ENCODE measurements at regions not wholly inside any gene's neighbourhood (a gene's known extent, or its start where the extent isn't known, plus 50 kb on each side); places are given as distances from the start of the nearest gene placed in this dataset.

DNA sequence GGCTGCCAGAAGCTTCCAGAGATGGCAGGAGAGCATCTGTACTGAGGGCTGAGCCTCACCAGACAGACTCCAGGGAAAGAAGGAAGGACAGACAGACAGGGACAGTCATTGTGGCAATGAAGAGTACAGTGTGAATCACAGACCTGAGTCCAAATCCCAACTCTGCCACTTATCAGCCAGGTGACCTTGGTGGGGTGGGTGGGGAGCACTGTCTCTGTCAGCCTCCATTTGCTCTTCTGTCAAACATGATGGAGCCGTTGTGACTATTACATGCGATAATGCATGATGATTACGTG is 85.9 kb upstream of the FSTL4 start:
- no peak for DNase-seq (ENCODE audit: low read depth)
- in situ Hi-C loops (cut with HindIII; ENCODE audit: low pct_unique_long_range_greater_than_20kb, low sequenced_read_pairs): no loop called here

DNA sequence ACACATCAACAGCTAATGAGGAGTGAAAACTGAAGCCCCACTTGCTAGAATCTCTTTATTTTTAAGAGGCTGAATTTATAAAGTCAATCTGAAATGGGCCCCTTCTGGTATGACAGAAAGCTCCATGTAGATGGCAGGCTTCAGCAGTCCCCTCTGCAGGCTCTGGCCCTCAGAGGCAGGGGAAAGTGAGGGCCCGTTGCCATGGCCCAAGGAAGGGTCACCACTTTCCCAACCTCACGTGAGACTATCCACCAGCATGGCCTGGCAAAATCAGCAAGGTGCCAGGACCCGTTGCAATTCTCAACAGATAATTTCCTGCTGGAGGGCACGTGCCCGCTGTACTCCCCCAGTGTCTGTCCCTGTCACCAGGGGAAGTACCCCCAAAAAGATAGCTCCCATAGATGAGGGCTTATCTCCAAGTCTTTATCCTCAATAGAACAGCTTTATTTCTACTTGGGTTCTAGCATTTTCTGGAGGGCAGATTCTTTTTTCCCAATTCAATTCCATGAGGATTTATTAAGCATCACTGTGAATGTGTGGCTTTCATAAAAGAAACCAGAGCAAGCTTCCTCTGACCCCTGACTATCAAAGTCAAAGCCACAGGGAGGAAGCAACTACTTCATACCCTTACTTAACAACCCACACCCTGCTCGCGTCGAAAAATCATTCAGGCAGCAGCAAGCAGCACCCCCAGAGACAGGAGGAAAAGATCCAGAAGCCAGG is 85.4 kb upstream of the FSTL4 start:
- in situ Hi-C loops (cut with HindIII; ENCODE audit: low pct_unique_long_range_greater_than_20kb, low sequenced_read_pairs): no loop called here

DNA sequence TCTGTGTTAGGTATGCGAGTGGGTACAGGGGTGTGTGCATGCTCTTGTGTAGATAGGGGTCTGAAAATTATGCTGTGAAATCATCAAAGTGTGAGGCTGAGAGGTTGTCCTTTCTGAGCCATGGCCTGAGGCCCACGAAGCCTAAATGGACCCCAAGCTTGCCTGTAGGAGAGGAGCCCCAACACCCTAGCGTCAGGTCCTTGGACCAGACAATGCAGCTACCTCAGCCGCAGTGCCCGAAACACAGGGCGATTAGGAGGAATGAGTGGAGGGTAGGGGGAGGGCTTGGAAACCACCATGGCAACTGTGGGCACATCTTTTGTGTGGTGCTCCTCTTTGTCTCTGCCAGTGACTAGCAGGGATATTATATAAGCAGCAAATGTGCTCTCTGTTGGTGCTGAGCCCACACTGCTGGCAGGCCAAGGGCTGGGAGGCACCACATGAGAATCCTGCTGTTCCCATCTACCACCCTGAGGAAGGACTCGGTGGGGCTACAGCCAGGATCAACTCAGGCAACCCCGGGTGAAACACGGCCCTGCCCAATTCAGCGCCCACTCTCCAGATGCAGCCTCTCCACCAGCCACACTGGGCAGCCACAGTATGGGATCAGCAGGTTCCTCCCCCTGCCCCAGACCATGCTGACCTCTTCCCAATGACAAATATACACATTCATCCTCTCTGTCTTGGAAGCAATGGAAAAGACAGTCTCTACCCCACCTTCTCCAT is 84.6 kb upstream of the FSTL4 start:
- in situ Hi-C loops (cut with HindIII; ENCODE audit: low pct_unique_long_range_greater_than_20kb, low sequenced_read_pairs): no loop called here
- no peak for DNase-seq (ENCODE audit: low read depth)

More for the DNA sequence above, 85.4 kb upstream of the FSTL4 start:
- DNase-seq (ENCODE audit: low read depth): no peak

DNA sequence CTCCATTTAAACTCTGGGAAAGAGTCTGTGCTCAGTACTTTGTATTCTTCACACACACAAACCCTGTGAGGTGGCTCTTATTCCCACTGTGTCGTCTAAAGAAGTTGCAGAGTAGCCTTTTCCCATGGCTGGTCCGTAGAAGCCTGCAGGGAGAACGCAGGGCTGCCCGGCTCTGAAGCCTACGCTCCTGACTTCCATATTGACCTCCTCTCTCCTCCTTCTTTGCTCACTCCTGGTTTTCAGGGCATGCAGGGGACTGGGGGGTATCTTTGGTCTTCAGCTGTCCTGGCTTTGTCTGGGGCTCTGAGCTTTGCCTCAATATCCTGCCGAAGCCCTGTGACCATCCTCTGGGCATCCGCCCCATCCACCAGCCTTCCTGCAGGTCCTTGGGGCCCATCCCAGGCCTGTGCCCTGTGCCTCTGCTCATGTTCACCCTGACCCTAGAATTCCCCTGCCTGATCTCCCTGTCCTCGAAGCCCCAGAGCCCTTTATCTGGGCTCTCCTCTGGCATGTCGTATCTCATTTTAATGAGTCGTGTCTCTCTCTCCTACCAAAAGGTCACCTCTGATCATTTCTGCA is 83.8 kb upstream of the FSTL4 start:
- in situ Hi-C loops (cut with HindIII; ENCODE audit: low pct_unique_long_range_greater_than_20kb, low sequenced_read_pairs): no loop called here
- no peak for DNase-seq (ENCODE audit: low read depth)

DNA sequence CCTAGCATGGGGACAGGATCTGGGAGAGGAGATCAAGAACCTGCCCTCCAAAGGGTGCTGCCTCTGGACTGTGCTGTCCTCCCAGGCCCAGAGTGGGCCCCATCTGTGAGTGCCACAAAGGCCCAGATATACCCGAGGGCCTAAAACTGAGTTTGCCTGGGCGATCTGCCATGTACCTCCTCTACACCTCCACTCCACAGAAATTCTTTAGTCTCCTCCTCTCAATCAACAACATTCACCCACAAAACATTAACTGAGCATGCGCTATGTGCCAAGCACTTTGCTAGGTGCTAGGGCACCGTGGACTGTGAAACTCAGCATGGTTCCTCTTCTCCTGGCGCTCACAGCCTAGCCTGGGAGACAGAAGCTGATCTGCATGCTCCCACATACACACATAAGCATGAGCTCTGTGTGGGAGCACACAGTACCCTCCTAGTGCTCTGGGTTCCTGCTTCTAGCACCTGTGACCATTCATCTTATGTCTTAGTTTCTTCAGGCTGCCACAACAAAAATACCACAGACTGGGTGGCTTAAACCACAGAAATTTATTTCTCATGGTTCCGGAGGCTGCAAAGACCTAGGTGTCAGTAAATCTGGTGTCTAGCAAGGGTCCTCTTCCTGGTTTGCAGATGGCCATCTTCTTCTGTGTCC is 82.0 kb upstream of the FSTL4 start:
- in situ Hi-C loops (cut with HindIII; ENCODE audit: low pct_unique_long_range_greater_than_20kb, low sequenced_read_pairs): no loop called here
- DNase-seq (ENCODE audit: low read depth): no peak

DNA sequence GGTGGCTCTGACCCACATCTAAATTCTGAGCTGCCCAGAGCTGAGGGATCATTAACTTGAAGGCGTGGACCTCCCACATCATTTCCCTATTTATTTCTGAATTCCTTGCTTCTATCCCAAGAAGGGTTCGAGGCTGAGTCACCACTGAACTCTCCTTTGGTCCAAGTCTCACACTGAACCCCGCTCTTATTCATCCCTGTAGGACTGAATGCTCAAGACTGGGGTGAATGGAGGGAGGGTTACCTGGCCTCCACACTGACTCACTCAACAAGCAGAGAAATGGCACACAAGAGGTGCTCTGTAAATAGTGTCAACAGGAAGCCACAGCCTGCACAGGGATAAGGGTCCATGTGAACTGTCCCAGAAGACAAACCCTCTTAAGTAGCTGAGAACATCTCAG is 79.1 kb upstream of the FSTL4 start:
- in situ Hi-C loops (cut with HindIII; ENCODE audit: low pct_unique_long_range_greater_than_20kb, low sequenced_read_pairs): no loop called here
- DNase-seq (ENCODE audit: low read depth): no peak

DNA sequence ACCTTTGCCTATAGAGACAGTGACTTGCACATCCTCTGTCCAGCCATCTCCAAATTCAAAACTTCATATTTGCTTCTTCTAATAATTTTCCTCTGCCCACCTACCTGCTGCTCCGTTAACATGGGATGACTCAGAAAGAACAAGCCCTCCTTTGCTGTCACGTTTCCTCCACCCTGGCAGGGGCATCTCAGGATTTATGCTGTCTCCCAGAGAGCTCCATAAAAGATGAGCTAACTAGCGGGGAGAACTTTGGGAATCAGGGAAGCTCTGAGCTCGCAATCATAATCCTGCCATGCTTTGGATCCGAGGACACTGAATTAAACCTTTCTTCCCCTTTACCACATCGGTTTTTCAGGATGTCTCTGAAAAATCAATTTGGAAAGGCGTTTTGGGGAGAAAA is 78.4 kb upstream of the FSTL4 start:
- in situ Hi-C loops (cut with HindIII; ENCODE audit: low pct_unique_long_range_greater_than_20kb, low sequenced_read_pairs): no loop called here
- DNase-seq (ENCODE audit: low read depth): no peak

DNA sequence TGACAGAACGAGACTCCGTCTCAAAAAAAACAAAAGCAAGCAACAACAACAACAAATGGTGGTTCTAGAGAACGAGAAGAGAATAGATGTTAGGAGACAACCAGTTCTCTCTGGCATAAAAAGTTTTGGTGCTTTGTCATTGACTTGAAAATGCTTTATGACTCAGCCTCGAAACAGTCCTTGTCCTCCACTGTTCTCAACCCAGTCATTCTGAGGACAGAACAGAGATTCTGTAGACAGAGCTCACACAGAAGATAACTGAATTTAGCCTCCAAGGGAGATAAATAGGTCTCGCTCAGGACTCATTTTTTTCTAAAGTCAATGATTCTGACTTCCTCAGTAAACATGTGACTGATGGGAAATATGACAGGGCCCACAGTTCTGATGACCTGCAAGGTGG is 76.0 kb upstream of the FSTL4 start:
- in situ Hi-C loops (cut with HindIII; ENCODE audit: low pct_unique_long_range_greater_than_20kb, low sequenced_read_pairs): no loop called here
- DNase-seq (ENCODE audit: low read depth): no peak

DNA sequence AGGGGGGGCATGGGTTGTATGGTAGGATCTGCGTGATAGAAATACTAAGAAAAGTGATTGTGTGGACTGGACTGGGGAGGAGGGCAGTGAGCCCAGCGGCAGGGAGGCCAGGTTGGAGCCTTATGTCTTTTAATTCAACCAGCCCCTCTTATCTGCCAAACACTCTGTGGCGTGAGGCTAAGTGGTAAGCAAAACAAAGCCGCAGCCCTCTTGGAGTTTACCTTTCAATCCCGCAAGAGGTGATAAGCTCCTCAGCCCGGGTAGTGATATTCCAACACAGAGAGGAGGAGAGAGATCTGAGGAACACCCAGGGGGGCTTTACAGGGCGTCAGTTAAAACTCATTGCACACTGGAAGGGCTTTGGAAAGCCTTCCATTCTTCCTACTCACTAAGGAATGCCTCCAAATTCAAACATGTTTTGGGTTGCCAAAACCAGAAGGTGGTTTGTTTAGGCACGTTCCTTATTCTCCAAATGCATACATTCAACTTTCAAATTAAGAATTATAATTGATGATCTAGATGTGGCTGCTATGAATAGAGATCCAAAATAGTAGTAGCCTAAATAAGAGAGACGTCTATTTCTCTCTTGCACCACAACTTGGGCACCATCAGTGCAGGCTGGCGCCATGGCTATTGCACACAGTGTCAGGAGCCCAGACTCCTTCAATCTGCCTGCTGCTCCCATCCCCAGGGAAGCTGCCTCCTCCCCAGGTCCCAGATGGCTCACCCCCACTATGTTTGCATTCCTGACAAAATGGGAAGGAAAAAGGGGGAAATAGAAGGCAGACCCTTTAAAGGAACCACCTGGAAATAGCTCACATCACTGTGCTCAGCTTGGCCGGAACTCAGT is 75.1 kb upstream of the FSTL4 start:
- in situ Hi-C loops (cut with HindIII; ENCODE audit: low pct_unique_long_range_greater_than_20kb, low sequenced_read_pairs): no loop called here
- DNase-seq (ENCODE audit: low read depth): no peak

DNA sequence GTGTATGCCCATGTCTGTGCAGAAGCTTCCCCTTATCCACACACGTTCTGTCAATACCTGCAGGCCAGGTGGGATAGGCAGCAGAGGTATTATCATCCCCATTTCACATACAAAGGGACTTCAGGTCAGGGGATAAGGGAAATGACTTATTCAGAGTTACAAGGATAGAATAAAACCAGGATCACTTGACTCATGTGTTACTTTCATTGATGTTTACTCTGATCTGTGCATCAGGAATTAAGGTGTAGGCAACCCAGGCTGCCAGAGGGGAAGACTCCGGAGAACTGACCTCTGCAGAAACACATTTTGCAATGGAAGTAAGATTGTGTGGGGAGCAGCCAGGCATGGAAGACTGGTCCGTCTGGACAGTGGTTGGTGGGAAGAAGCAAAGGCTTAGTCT is 74.2 kb upstream of the FSTL4 start:
- in situ Hi-C loops (cut with HindIII; ENCODE audit: low pct_unique_long_range_greater_than_20kb, low sequenced_read_pairs): no loop called here
- DNase-seq (ENCODE audit: low read depth): no peak

DNA sequence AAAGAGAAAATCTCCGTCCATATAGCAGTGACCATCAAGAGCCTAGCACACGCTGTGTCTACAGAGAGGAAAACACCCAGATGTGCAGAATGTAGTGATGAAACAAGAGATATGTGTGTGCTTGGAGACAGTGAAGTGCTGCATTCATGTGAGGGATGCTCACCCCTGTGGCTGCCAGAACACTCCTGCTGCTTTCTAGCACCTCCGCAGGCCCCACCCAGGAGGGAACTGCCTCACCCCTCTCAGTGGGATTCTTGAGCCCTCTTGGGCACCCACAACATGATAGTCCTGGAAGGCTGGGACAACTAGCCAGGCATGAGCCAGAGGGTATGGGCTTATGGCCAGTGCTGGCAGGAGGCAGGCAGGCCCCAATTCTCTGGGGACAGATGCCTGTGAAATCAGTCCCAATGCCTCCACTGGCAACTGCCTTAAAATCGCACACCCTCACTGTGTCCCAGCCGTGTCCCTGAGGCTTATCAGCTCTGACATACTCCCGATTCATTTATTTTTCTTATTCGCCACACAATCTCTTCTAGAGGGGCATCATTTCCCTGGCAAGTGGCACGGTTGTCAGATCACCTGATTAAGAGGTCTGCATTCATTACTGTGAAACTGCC is 73.2 kb upstream of the FSTL4 start:
- in situ Hi-C loops (cut with HindIII; ENCODE audit: low pct_unique_long_range_greater_than_20kb, low sequenced_read_pairs): no loop called here
- DNase-seq (ENCODE audit: low read depth): no peak

DNA sequence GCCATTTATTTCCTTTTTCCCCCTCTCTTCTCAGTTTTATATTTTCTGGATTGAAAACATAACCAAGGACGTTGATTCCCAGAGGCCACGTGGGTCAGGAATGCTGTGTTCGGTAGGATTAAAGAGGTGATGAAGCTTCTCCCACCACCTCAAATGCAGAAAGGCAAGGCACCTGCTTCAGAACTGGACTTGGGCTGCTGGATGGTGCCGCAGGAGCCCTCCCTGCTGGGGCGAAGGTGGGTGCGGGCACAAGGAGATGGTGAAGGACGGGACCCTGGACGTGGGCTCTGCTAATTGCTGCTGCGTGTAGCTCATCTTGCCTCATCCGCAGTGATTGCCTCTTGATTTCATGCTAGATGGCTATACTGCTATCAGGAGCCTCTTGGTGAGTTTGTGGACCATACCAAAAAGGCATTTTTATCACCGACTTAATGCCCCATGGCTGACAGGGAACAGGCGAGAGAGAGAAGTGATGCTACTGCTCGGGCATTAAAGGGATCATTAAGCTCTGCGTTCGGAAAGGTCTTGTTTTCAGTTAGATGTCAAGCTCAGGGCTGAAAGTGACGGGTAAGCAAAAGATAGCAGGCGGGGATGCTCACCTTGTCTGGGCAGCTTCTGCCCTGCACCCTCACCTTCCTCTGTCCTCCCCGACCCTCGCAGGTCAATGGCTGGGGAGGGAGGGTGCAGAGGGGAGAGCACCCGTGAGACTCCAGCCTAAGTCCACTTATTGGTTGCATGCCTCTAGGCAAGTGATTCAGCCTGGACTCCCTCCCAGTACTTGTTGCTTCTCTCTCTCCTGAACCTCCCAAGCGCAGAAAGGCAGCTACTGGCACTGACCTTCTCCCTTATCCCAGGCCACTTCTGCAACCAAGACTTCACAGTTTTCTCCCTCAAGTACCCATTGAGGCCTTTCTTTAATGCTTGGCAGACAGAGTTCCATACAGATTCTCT is 71.6 kb upstream of the FSTL4 start:
- in situ Hi-C loops (cut with HindIII; ENCODE audit: low pct_unique_long_range_greater_than_20kb, low sequenced_read_pairs): no loop called here
- no peak for DNase-seq (ENCODE audit: low read depth)

DNA sequence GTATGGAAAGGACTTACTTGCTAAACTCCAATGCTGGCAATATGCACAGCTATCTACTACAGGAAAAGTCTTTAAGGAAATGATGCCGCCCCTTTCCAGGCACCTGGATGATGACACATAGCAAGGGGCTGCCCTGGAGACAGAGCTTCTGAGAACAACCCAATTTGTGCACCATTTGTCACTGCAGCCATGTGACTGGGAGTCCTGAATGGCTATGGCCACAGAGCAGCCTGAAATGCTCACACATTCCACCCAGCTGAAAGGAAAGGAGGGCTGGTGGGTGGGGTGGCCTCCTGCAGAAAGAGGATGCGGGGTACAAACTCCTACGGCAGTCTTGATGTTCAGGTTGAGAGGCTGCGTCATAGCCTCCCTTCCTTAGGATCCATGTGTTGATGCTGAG is 70.1 kb upstream of the FSTL4 start:
- in situ Hi-C loops (cut with HindIII; ENCODE audit: low pct_unique_long_range_greater_than_20kb, low sequenced_read_pairs): no loop called here
- no peak for DNase-seq (ENCODE audit: low read depth)

DNA sequence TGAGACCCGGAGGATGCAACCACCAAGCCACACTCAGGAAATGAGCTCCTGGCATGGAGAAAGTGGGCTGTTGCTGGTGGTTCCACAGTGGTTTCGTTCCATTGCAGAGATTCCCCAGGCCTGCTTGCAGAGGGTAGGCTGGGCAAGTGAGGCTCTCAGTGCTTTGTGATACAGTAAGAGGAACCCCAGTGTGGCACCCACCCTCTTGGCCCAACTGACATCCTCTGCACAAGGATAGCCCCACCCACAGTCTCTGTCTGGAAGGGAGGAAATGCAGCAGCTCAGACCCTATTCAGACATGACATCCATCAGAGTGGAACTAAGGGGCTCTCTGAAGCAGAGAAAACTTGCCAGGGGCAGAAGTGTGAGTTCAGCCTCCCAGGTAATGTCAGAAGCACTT is 69.6 kb upstream of the FSTL4 start:
- DNase-seq (ENCODE audit: low read depth): no peak
- in situ Hi-C loops (cut with HindIII; ENCODE audit: low pct_unique_long_range_greater_than_20kb, low sequenced_read_pairs): no loop called here

DNA sequence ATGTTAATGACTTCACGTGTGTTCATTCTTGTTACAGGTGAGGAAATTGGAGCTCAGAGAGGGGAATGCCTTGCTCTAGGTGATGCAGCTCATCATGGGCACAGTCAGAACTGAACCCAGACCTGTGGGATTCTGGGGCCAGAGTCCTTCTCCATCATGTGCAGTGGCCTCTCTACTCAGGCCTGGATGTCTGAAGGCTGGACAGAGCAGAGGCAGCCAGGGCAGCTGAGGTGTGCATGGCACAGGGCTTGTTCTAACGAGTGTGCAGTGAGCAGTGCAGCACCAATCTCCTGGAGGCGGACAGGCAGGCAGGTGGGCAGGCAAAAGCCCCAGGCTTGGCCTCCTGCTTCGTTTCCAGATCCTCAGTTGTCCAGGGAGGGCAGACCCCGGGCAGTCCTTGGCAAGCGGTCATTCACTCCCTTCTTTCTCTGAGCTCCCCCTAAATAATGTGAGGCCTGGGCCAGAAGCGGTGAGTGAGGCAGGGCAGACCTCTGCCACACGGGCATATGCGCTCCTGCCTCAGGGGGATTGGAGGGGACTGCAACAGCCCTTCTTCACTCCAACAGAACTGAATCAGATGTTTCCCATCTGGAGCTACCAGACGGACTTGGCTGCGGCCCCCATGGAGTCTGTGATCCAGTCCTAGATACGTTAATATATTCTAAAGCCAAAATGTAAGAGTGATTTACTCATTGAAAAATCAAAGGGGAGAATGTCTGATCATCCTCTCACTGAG is 68.7 kb upstream of the FSTL4 start:
- DNase-seq (ENCODE audit: low read depth): no peak
- in situ Hi-C loops (cut with HindIII; ENCODE audit: low pct_unique_long_range_greater_than_20kb, low sequenced_read_pairs): no loop called here

DNA sequence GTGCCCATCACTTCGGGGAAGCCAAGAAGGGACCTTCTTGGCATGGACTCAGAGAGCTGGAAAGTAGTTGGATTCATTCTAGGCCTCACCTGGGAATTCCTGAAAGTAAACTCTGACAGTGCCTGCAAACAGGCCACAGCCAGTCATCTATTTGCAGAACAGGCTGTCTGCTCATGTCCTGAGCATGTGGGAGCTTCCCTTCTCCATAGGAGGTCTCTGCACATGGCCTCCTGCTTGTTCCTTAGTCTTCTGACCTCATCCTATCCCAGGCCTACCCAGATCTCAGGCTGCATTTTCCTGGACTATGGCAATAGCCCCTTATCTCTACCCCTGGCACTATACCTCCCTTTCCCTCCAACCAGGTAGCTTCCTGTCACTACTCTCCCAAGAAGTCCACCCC is 67.2 kb upstream of the FSTL4 start:
- in situ Hi-C loops (cut with HindIII; ENCODE audit: low pct_unique_long_range_greater_than_20kb, low sequenced_read_pairs): no loop called here

More for the DNA sequence above, 67.2 kb upstream of the FSTL4 start:
- DNase-seq (ENCODE audit: low read depth): no peak

Data from Caki2 (cell line).